Gastroesophageal sphincter (tissue), 4 donors: ENCODE measurements at regions not wholly inside any gene's neighbourhood (a gene's known extent, or its start where the extent isn't known, plus 50 kb on each side); places are given as distances from the start of the nearest gene placed in this dataset.

ENCODE experiments used
- ATAC-seq: fragments of 150-250 bp; one replicate; pipeline ENCODE4 v1.9.1; 2016; ENCODE audit warnings: mild to moderate bottlenecking, moderate library complexity
- H3K27ac ChIP-seq, 4 donors: fragments of 200-600 bp; sonication (generic) in 3 of 4; 1 replicate in 3 of 4; 2 replicates in 1 of 4; pipeline ENCODE4 v1.5.1; 2016 to 2019
- H3K27me3 ChIP-seq: fragments of 200-600 bp; sonication (generic); one replicate; pipeline ENCODE4 v1.5.1; 2019
- H3K36me3 ChIP-seq, 2 donors: fragments of 200-600 bp; sonication (generic); one replicate each; pipeline ENCODE4 v1.5.1; 2019; ENCODE audit warnings: control low read depth in 1 of 2
- H3K4me1 ChIP-seq, 3 donors: fragments of 200-600 bp; sonication (generic); 1 replicate in 2 of 3; 2 replicates in 1 of 3; pipeline ENCODE4 v1.5.1; 2016 to 2019; ENCODE audit warnings: control low read depth in 2 of 3
- H3K4me3 ChIP-seq, 2 donors: fragments of 200-600 bp; sonication (generic); one replicate each; pipeline ENCODE4 v1.5.1; 2019; ENCODE audit warnings: mild to moderate bottlenecking in 1 of 2, moderate library complexity in 1 of 2
- H3K9me3 ChIP-seq, 3 donors: fragments of 200-600 bp; sonication (generic); one replicate each; pipeline ENCODE4 v1.5.1; 2017 to 2019; ENCODE audit warnings: control low read depth in 2 of 3
- EP300 ChIP-seq: sonication (generic); formaldehyde crosslinking; IDR thresholded peaks from one replicate; pipeline ENCODE4 v1.6.1; 2017; ENCODE audit warnings: antibody characterized with exemption, mild to moderate bottlenecking
- POLR2A ChIP-seq, 2 donors: fragments of 450-650 bp; IDR thresholded peaks; one replicate each; pipeline ENCODE4 v1.6.1; 2017; ENCODE audit warnings: antibody characterized with exemption in 2 of 2, mild to moderate bottlenecking in 2 of 2, moderate library complexity in 1 of 2
- POLR2AphosphoS5 ChIP-seq: sonication (generic); formaldehyde crosslinking; IDR thresholded peaks from one replicate; pipeline ENCODE4 v1.6.1; 2017; ENCODE audit warnings: antibody characterized with exemption
- WGBS, 2 donors: methylation state at CpG; one replicate each; pipeline ENCODE4 v1.1.5; 2018; ENCODE audit warnings: low coverage in 1 of 2; 5-methylcytosine and 5-hydroxymethylcytosine counted together
- TF ChIP-seq, protein P1 (sequence below), 4 experiments: fragments of 200-600 bp in 2 of 4; fragments of 450-650 bp in 2 of 4; sonication (generic) in 1 of 4; IDR thresholded peaks; one replicate each; pipeline ENCODE4 v1.5.1; 2017 to 2019; ENCODE audit warnings: antibody characterized with exemption in 4 of 4, mild to moderate bottlenecking in 2 of 4, moderate library complexity in 2 of 4

- H3K27ac ChIP-seq = no peak overlapping the region
- no peak for ATAC-seq
- H3K36me3 ChIP-seq = no peaks in the 10 kb centered on the region
- no peaks in the 10 kb centered on the region for H3K9me3 ChIP-seq
- TF ChIP-seq, protein P1, sequence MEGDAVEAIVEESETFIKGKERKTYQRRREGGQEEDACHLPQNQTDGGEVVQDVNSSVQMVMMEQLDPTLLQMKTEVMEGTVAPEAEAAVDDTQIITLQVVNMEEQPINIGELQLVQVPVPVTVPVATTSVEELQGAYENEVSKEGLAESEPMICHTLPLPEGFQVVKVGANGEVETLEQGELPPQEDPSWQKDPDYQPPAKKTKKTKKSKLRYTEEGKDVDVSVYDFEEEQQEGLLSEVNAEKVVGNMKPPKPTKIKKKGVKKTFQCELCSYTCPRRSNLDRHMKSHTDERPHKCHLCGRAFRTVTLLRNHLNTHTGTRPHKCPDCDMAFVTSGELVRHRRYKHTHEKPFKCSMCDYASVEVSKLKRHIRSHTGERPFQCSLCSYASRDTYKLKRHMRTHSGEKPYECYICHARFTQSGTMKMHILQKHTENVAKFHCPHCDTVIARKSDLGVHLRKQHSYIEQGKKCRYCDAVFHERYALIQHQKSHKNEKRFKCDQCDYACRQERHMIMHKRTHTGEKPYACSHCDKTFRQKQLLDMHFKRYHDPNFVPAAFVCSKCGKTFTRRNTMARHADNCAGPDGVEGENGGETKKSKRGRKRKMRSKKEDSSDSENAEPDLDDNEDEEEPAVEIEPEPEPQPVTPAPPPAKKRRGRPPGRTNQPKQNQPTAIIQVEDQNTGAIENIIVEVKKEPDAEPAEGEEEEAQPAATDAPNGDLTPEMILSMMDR (IDR thresholded peaks at IDR 0.05) = no peak
- no peak for TF ChIP-seq POLR2AphosphoS5
- TF ChIP-seq POLR2A (IDR thresholded peaks at IDR 0.05) = no peak
- TF ChIP-seq EP300 = no peak
- no peaks in the 10 kb centered on the region for H3K27me3 ChIP-seq
- no peaks in the 10 kb centered on the region for H3K4me1 ChIP-seq
- 83% methylated on average over 1 of the region's 1 CpG; no CpG with 5 or more reads in 1 of the 2 donors for whole genome bisulfite sequencing, 2 donors
- no peak overlapping the region for H3K4me3 ChIP-seq
These were observed 271.6 kb upstream of the NUDT12 start for GRCh38 chr5:103834216-103834615.

- H3K4me1 ChIP-seq = no peaks in the 10 kb centered on the region
- no peak for ATAC-seq
- H3K27ac ChIP-seq = no peak overlapping the region
- no peaks in the 10 kb centered on the region for H3K9me3 ChIP-seq
- 63 to 65% methylated on average over 7 of the region's 7 CpGs for WGBS, 2 donors
- TF ChIP-seq, protein P1 (IDR thresholded peaks at IDR 0.05) = no peak
- TF ChIP-seq POLR2AphosphoS5 (no peak), POLR2A (IDR thresholded peaks at IDR 0.05) (no peak), EP300 (no peak)
- no peaks in the 10 kb centered on the region for H3K36me3 ChIP-seq
- H3K27me3 ChIP-seq = no peaks in the 10 kb centered on the region
- no peak overlapping the region for H3K4me3 ChIP-seq
These were observed 267.0 kb upstream of the NUDT12 start for GRCh38 chr5:103829585-103829984.

DNA sequence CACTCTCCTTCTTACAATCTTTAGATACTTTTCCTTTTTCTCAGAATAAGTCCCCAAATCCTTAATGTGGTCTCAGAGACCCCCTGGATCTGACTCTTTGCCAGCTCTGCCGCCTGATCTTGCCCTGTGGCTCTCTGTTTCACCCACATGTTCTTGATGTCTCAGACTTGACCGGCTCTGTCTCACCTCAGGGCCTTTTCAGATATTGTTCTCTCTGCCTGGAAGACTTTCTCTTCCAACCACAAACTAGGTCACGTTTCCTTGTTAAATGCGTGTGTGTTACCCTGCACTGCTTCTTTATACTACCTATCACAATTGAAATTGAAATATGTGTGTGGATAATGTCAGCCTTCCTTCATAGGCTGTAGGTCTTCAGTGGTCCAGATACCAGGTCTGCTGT is 265.4 kb upstream of the NUDT12 start:
- ATAC-seq = no peak
- Histone ChIP-seq H3K4me1 (no peaks in the 10 kb centered on the region), H3K4me3 (no peak overlapping the region), H3K27ac (no peak overlapping the region), H3K36me3 (no peaks in the 10 kb centered on the region), H3K27me3 (no peaks in the 10 kb centered on the region), H3K9me3 (no peaks in the 10 kb centered on the region)
- WGBS, 2 donors = 94 to 96% methylated on average over 4 of the region's 4 CpGs
- TF ChIP-seq POLR2A (IDR thresholded peaks at IDR 0.05) = no peak
- TF ChIP-seq, protein P1 (IDR thresholded peaks at IDR 0.05) = no peak
- no peak for TF ChIP-seq POLR2AphosphoS5
- no peak for TF ChIP-seq EP300

DNA sequence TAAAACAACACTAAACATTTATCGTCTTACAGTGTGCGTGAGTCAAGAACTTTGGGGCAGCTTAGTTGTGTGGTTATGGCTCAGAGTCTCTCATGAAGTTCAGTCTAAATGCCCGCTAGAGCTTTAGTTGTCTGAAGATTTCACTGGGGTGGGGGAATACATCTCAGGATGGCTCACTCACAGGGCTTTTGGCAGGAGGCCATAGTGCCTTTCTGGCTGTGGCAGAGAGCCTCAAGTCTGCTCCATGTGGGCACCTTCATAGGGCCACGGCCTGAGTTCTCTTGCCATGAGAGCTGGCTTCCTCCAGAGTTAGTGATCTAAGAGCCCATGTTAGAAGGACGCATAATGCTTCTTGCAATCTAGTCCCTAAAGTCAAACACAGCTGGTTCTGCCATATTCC is 258.8 kb upstream of the NUDT12 start:
- Histone ChIP-seq H3K4me1 (no peaks in the 10 kb centered on the region), H3K27ac (no peak overlapping the region), H3K27me3 (no peaks in the 10 kb centered on the region), H3K4me3 (no peak overlapping the region), H3K9me3 (no peaks in the 10 kb centered on the region), H3K36me3 (no peaks in the 10 kb centered on the region)
- 95 to 98% methylated on average over 3 of the region's 5 CpGs for WGBS, 2 donors
- TF ChIP-seq POLR2AphosphoS5 (no peak), EP300 (no peak), POLR2A (IDR thresholded peaks at IDR 0.05) (no peak)
- TF ChIP-seq, protein P1 (IDR thresholded peaks at IDR 0.05) = no peak
- ATAC-seq = no peak

- no peaks in the 10 kb centered on the region for H3K9me3 ChIP-seq
- no peaks in the 10 kb centered on the region for H3K36me3 ChIP-seq
- no peak overlapping the region for H3K27ac ChIP-seq
- TF ChIP-seq POLR2A (IDR thresholded peaks at IDR 0.05) (no peak), EP300 (no peak), POLR2AphosphoS5 (no peak)
- TF ChIP-seq, protein P1 (IDR thresholded peaks at IDR 0.05) = peak; percentile 38 to 64 (median 51)
- H3K4me1 ChIP-seq = no peaks in the 10 kb centered on the region
- ATAC-seq = no peak
- WGBS, 2 donors = 29 to 40% methylated on average over 3 of the region's 3 CpGs
- no peaks in the 10 kb centered on the region for H3K27me3 ChIP-seq
- H3K4me3 ChIP-seq = no peak overlapping the region
These were observed 246.0 kb upstream of the NUDT12 start for GRCh38 chr5:103808464-103809106.
